CD8-positive, alpha-beta memory T cell (primary cell): ENCODE measurements at regions not wholly inside any gene's neighbourhood (a gene's known extent, or its start where the extent isn't known, plus 50 kb on each side); places are given as distances from the start of the nearest gene placed in this dataset.

Source experiments
- CTCF ChIA-PET: fragments of 350-600 bp; sonication (Branson Sonifier 250); formaldehyde crosslinking; loops from one replicate; lab custom pipeline; 2021; ENCODE audit warnings: antibody characterized with exemption; lab: Charles Lee
- POLR2A ChIA-PET: fragments of 350-600 bp; sonication (Branson Sonifier 250); formaldehyde crosslinking; loops from one replicate; lab custom pipeline; 2021; ENCODE audit warnings: antibody characterized with exemption; lab: Charles Lee
- DNase-seq, 5 donors: peaks; one replicate each; pipeline versions ENCODE4 v3.0.0 to v3.0.0-alpha.2; 2020 to 2022; ENCODE audit warnings: mixed read lengths in 1 of 5
- H3K27ac ChIP-seq: one replicate; pipeline ENCODE4 v1.7.0; 2013; ENCODE audit warnings: low read depth, mild to moderate bottlenecking, low read length, moderate library complexity
- H3K27me3 ChIP-seq: 2 replicates; pipeline ENCODE4 v1.7.0; 2013; ENCODE audit warnings: low read length, mild to moderate bottlenecking; ENCODE audit not compliant: insufficient read depth, poor library complexity, severe bottlenecking
- H3K36me3 ChIP-seq: 2 replicates; pipeline ENCODE4 v1.7.0; 2013; ENCODE audit warnings: mild to moderate bottlenecking, low read length, moderate library complexity; ENCODE audit not compliant: insufficient read depth
- H3K4me1 ChIP-seq: 2 replicates; pipeline ENCODE4 v1.7.0; 2013; ENCODE audit warnings: mild to moderate bottlenecking, low read length, moderate library complexity; ENCODE audit not compliant: insufficient read depth
- H3K4me3 ChIP-seq: 2 replicates; pipeline ENCODE4 v1.7.0; 2013; ENCODE audit warnings: mild to moderate bottlenecking, low read length
- H3K9me3 ChIP-seq: 2 replicates; pipeline ENCODE4 v1.7.0; 2013; ENCODE audit warnings: mild to moderate bottlenecking, low read length
- H3K27ac Mint-ChIP-seq, 8 donors: one replicate each; pipeline ENCODE4 v1.8.0; 2020 to 2021; ENCODE audit warnings: mixed read lengths in 8 of 8, mild to moderate bottlenecking in 6 of 8, inconsistent platforms in 3 of 8, moderate library complexity in 3 of 8
- H3K27me3 Mint-ChIP-seq, 2 donors: one replicate each; pipeline ENCODE4 v1.8.0; 2020 to 2021; ENCODE audit warnings: mixed read lengths in 2 of 2, mild to moderate bottlenecking in 1 of 2, moderate library complexity in 1 of 2
- H3K36me3 Mint-ChIP-seq, 3 donors: one replicate each; pipeline ENCODE4 v1.8.0; 2020 to 2021; ENCODE audit warnings: mixed read lengths in 3 of 3, inconsistent platforms in 1 of 3, mild to moderate bottlenecking in 1 of 3
- H3K4me1 Mint-ChIP-seq, 3 donors: one replicate each; pipeline ENCODE4 v1.8.0; 2020 to 2021; ENCODE audit warnings: mixed read lengths in 3 of 3, inconsistent platforms in 1 of 3, mild to moderate bottlenecking in 1 of 3
- H3K4me3 Mint-ChIP-seq, 7 donors: one replicate each; pipeline ENCODE4 v1.8.0; 2020 to 2021; ENCODE audit warnings: mixed read lengths in 7 of 7, mild to moderate bottlenecking in 6 of 7, moderate library complexity in 4 of 7, inconsistent platforms in 2 of 7
- H3K9me3 Mint-ChIP-seq, 5 donors: one replicate each; pipeline ENCODE4 v1.8.0; 2020 to 2022; ENCODE audit warnings: mixed read lengths in 5 of 5, mild to moderate bottlenecking in 3 of 5, moderate library complexity in 2 of 5, inconsistent platforms in 1 of 5

DNA sequence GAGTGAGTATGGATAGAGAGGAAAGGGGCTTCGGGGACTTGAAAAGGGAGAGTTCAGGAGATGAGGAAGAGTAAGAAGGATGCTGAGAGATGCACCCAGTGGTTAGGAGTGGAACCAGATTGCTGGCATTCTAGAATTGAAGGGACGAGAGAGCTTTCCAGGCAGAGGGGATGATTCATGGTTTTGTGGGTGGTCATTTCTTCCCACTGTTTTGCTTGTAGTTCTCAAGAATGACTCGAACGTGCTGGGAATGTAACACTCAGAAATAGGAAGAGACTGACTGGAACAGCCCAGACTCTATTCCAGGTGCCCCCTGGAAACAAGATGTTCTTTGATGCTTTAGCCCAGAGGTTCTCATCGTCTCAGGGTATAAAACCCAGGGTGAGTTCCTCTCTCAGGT, 294.2 kb downstream of the ICE1 start:
- Mint-ChIP-seq H3K4me3 (no peak overlapping the region), H3K4me1 (no peaks in the 10 kb centered on the region), H3K9me3 (peaks cover 0 to 7% (median 0%) of the 10 kb centered on the region in 5 donors), H3K27me3 (no peaks in the 10 kb centered on the region), H3K36me3 (peaks cover 0 to 1% (median 0%) of the 10 kb centered on the region in 3 donors), H3K27ac (no peak overlapping the region)
- H3K27me3 ChIP-seq, result no peaks in the 10 kb centered on the region
- H3K36me3 ChIP-seq, result no peaks in the 10 kb centered on the region
- no peak overlapping the region for H3K27ac ChIP-seq
- DNase-seq, result no peak
- no peak overlapping the region for H3K4me3 ChIP-seq
- CTCF ChIA-PET, result no interaction called here
- H3K9me3 ChIP-seq, result no peaks in the 10 kb centered on the region
- POLR2A ChIA-PET, result no interaction called here
- no peaks in the 10 kb centered on the region for H3K4me1 ChIP-seq

DNA sequence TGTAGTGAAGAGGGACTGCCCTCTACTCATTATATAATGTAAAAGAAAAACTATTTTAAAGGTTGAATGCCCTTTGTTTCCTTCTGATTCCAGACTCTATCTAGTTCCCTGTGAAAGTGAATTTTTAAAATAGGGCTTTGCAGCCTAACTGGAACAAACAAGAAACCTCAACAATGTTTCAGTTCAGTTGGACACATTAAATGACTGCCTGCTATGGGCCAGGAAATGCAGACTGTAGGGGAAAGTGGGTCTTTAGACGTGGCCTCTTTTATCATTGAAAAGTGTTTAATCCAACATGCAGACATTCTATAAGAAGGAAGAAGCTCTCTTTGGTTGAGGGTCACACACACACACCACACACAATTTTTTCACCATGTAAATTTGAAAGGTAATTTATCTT, 289.1 kb downstream of the ICE1 start:
- Histone ChIP-seq H3K4me1 (no peaks in the 10 kb centered on the region), H3K4me3 (no peak overlapping the region), H3K27me3 (no peaks in the 10 kb centered on the region), H3K9me3 (no peaks in the 10 kb centered on the region), H3K36me3 (no peaks in the 10 kb centered on the region), H3K27ac (no peak overlapping the region)
- DNase-seq, result no peak
- peaks cover 0 to 1% (median 0%) of the 10 kb centered on the region in 3 donors for H3K36me3 Mint-ChIP-seq
- no peaks in the 10 kb centered on the region for H3K4me1 Mint-ChIP-seq
- ChIA-PET POLR2A (no interaction called here), CTCF (no interaction called here)
- H3K9me3 Mint-ChIP-seq, result peaks cover 0 to 7% (median 0%) of the 10 kb centered on the region in 5 donors
- H3K27ac Mint-ChIP-seq, result no peak overlapping the region
- H3K27me3 Mint-ChIP-seq, result peaks cover 4 to 8% of the 10 kb centered on the region in 2 donors
- no peak overlapping the region for H3K4me3 Mint-ChIP-seq

- Histone ChIP-seq H3K36me3 (no peaks in the 10 kb centered on the region), H3K4me1 (no peaks in the 10 kb centered on the region), H3K4me3 (no peak overlapping the region), H3K9me3 (no peaks in the 10 kb centered on the region), H3K27me3 (no peaks in the 10 kb centered on the region), H3K27ac (no peak overlapping the region)
- Mint-ChIP-seq H3K4me3 (no peak overlapping the region), H3K36me3 (peaks cover 0 to 1% (median 0%) of the 10 kb centered on the region in 3 donors), H3K27me3 (peaks cover 6 to 8% of the 10 kb centered on the region in 2 donors), H3K27ac (no peak overlapping the region), H3K4me1 (no peaks in the 10 kb centered on the region), H3K9me3 (peaks cover 0 to 7% (median 0%) of the 10 kb centered on the region in 5 donors)
- ChIA-PET POLR2A (no interaction called here), CTCF (no interaction called here)
- DNase-seq, result no peak
These were observed 288.6 kb downstream of the ICE1 start for GRCh38 chr5:5711112-5711511.

- Mint-ChIP-seq H3K4me1 (no peaks in the 10 kb centered on the region), H3K27me3 (peaks cover 6 to 9% of the 10 kb centered on the region in 2 donors), H3K36me3 (peaks cover 0 to 1% (median 0%) of the 10 kb centered on the region in 3 donors), H3K9me3 (peaks cover 0 to 7% (median 0%) of the 10 kb centered on the region in 5 donors), H3K27ac (no peak overlapping the region), H3K4me3 (no peak overlapping the region)
- Histone ChIP-seq H3K27me3 (no peaks in the 10 kb centered on the region), H3K36me3 (no peaks in the 10 kb centered on the region), H3K4me3 (no peak overlapping the region), H3K9me3 (no peaks in the 10 kb centered on the region), H3K4me1 (no peaks in the 10 kb centered on the region), H3K27ac (no peak overlapping the region)
- DNase-seq, result no peak
- CTCF ChIA-PET, result no interaction called here
- POLR2A ChIA-PET, result no interaction called here
These were observed 288.0 kb downstream of the ICE1 start for GRCh38 chr5:5710471-5710870.

DNA sequence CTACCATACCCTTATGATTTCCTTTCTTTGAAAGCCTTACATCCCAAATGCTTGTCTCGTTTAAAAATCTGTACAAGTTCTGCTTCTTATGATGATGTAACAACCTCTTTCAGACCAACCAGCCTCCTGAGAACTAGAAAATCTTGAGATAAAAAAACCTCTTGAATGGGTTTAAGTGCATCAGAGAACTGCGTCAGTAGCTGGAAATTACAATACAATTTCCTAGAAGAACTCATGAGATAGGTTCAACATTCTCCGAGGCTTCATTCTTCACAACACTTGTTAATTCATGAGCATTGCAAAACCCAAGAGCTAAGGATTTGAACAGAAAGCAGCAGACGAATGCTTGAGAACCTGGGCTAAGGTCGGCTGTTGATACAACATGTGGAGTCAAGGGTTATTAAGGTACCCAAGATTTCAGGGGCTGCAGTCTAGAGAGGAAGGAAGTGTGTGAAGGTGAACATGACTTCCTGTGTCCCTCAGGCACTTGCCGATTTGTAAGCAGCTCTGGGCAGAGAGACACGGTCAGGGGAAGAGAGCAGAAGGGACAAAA, 286.0 kb downstream of the ICE1 start:
- CTCF ChIA-PET, result no interaction called here
- H3K36me3 Mint-ChIP-seq, result no peaks in the 10 kb centered on the region
- peaks cover 7 to 17% of the 10 kb centered on the region in 2 donors for H3K27me3 Mint-ChIP-seq
- Histone ChIP-seq H3K9me3 (no peaks in the 10 kb centered on the region), H3K27me3 (no peaks in the 10 kb centered on the region), H3K4me1 (no peaks in the 10 kb centered on the region), H3K27ac (no peak overlapping the region), H3K36me3 (no peaks in the 10 kb centered on the region), H3K4me3 (no peak overlapping the region)
- DNase-seq, result no peak
- no peaks in the 10 kb centered on the region for H3K4me1 Mint-ChIP-seq
- POLR2A ChIA-PET, result no interaction called here
- H3K4me3 Mint-ChIP-seq, result no peak overlapping the region
- peaks cover 0 to 3% (median 0%) of the 10 kb centered on the region in 5 donors for H3K9me3 Mint-ChIP-seq
- H3K27ac Mint-ChIP-seq, result no peak overlapping the region

- H3K36me3 Mint-ChIP-seq, result no peaks in the 10 kb centered on the region
- no peaks in the 10 kb centered on the region for H3K9me3 ChIP-seq
These were observed 282.5 kb downstream of the ICE1 start for GRCh38 chr5:5705010-5705409.

DNA sequence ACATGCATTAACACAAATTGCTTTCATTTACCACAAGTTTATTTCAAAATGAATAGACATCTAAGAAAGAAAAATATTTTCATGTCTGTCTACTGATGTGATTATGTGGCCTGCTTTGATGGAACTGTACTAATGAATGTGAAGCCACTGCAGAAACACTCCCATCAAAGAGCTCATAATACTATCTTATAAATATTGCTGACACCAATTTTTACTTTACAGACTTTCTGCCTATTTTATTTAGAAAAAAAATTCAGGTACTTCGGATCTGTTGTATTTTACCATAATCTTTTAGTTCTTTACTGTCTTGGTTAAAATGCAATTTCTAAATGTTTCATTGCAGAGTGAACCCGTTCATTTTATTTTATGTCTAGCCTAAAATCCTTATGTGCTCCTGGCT, 281.9 kb downstream of the ICE1 start:
- no peaks in the 10 kb centered on the region for H3K36me3 Mint-ChIP-seq

More at GRCh38 chr5:5705010-5705409, 282.5 kb downstream of the ICE1 start:
- Histone ChIP-seq H3K27me3 (no peaks in the 10 kb centered on the region), H3K4me3 (no peak overlapping the region), H3K36me3 (no peaks in the 10 kb centered on the region), H3K27ac (no peak overlapping the region), H3K4me1 (no peaks in the 10 kb centered on the region)
- Mint-ChIP-seq H3K4me1 (no peaks in the 10 kb centered on the region), H3K27ac (no peak overlapping the region), H3K27me3 (peaks cover 9 to 19% of the 10 kb centered on the region in 2 donors), H3K4me3 (no peak overlapping the region), H3K9me3 (peaks cover 0 to 3% (median 0%) of the 10 kb centered on the region in 5 donors)
- CTCF ChIA-PET, result no interaction called here
- POLR2A ChIA-PET, result no interaction called here
- DNase-seq, result no peak

GRCh38 chr5:5702934-5703333, 280.5 kb downstream of the ICE1 start:
- no peaks in the 10 kb centered on the region for H3K4me1 Mint-ChIP-seq
- no peak overlapping the region for H3K4me3 Mint-ChIP-seq
- H3K36me3 Mint-ChIP-seq, result no peaks in the 10 kb centered on the region
- no peak overlapping the region for H3K27ac Mint-ChIP-seq
- H3K9me3 ChIP-seq, result no peaks in the 10 kb centered on the region
- ChIA-PET POLR2A (no interaction called here), CTCF (no interaction called here)
- no peak for DNase-seq
- H3K27me3 ChIP-seq, result no peaks in the 10 kb centered on the region
- peaks cover 0 to 3% (median 0%) of the 10 kb centered on the region in 5 donors for H3K9me3 Mint-ChIP-seq
- H3K36me3 ChIP-seq, result no peaks in the 10 kb centered on the region
- H3K4me1 ChIP-seq, result no peaks in the 10 kb centered on the region
- peaks cover 9 to 20% of the 10 kb centered on the region in 2 donors for H3K27me3 Mint-ChIP-seq
- H3K27ac ChIP-seq, result no peak overlapping the region
- no peak overlapping the region for H3K4me3 ChIP-seq

More for the DNA sequence above, 281.9 kb downstream of the ICE1 start:
- Mint-ChIP-seq H3K4me3 (no peak overlapping the region), H3K4me1 (no peaks in the 10 kb centered on the region), H3K27ac (no peak overlapping the region), H3K9me3 (peaks cover 0 to 3% (median 0%) of the 10 kb centered on the region in 5 donors), H3K27me3 (peaks cover 9 to 20% of the 10 kb centered on the region in 2 donors)
- Histone ChIP-seq H3K4me1 (no peaks in the 10 kb centered on the region), H3K27me3 (no peaks in the 10 kb centered on the region), H3K36me3 (no peaks in the 10 kb centered on the region), H3K27ac (no peak overlapping the region), H3K4me3 (no peak overlapping the region), H3K9me3 (no peaks in the 10 kb centered on the region)
- no peak for DNase-seq
- ChIA-PET CTCF (no interaction called here), POLR2A (no interaction called here)
